Loucy (cell line): ENCODE measurements at regions not wholly inside any gene's neighbourhood (a gene's known extent, or its start where the extent isn't known, plus 50 kb on each side); places are given as distances from the start of the nearest gene placed in this dataset.

ENCODE experiments used
- H2AFZ ChIP-seq: fragments of 200-600 bp; sonication (generic); 2 replicates; pipeline ENCODE4 v1.6.0; 2016; ENCODE audit warnings: antibody characterized with exemption, mild to moderate bottlenecking, low read length, moderate library complexity
- H3F3A ChIP-seq: fragments of 200-600 bp; 2 replicates; pipeline ENCODE4 v1.6.0; 2016; ENCODE audit warnings: antibody characterized with exemption, low read depth, mild to moderate bottlenecking
- H3K27me3 ChIP-seq: fragments of 200-600 bp; sonication (generic); 2 replicates; pipeline ENCODE4 v1.6.1; 2014; ENCODE audit warnings: low read length, mild to moderate bottlenecking; ENCODE audit not compliant: insufficient read depth, poor library complexity, severe bottlenecking
- H3K36me3 ChIP-seq: fragments of 200-600 bp; sonication (generic); 2 replicates; pipeline ENCODE4 v1.6.1; 2016; ENCODE audit warnings: low read length; ENCODE audit not compliant: insufficient read depth
- H3K4me1 ChIP-seq: fragments of 200-600 bp; sonication (generic); 2 replicates; pipeline ENCODE4 v1.5.1; 2014; ENCODE audit warnings: low read length, mild to moderate bottlenecking; ENCODE audit not compliant: insufficient read depth, poor library complexity, severe bottlenecking
- H3K4me2 ChIP-seq: fragments of 200-600 bp; sonication (generic); 2 replicates; pipeline ENCODE4 v1.6.0; 2014; ENCODE audit warnings: antibody characterized with exemption, low read length, low read depth, mild to moderate bottlenecking; ENCODE audit not compliant: poor library complexity, severe bottlenecking
- H3K4me3 ChIP-seq: fragments of 200-600 bp; sonication (generic); 2 replicates; pipeline ENCODE4 v1.5.1; 2014; ENCODE audit warnings: low read length, mild to moderate bottlenecking, mixed read lengths; ENCODE audit not compliant: poor library complexity, severe bottlenecking
- H3K79me2 ChIP-seq: fragments of 200-600 bp; sonication (generic); 2 replicates; pipeline ENCODE4 v1.6.1; 2014; ENCODE audit warnings: low read length; ENCODE audit not compliant: insufficient read depth
- H3K9ac ChIP-seq: fragments of 200-600 bp; sonication (generic); 2 replicates; pipeline ENCODE4 v1.6.0; 2014; ENCODE audit warnings: mild to moderate bottlenecking, low read depth, low read length, moderate library complexity; ENCODE audit not compliant: poor library complexity, severe bottlenecking
- H3K9me2 ChIP-seq: fragments of 200-600 bp; sonication (generic); replicated peaks from 2 replicates; pipeline ENCODE4 v1.6.1; 2016; ENCODE audit warnings: low read depth, low read length, mixed read lengths
- H3K9me3 ChIP-seq: fragments of 200-600 bp; sonication (generic); 2 replicates; pipeline ENCODE4 v1.6.1; 2014; ENCODE audit warnings: mild to moderate bottlenecking, antibody characterized with exemption, low read length, low read depth; ENCODE audit not compliant: insufficient read depth
- H4K20me1 ChIP-seq: fragments of 200-600 bp; sonication (generic); 2 replicates; pipeline ENCODE4 v1.6.0; 2014; ENCODE audit warnings: antibody characterized with exemption, low read length, mild to moderate bottlenecking; ENCODE audit not compliant: insufficient read depth, poor library complexity, severe bottlenecking
- CTCF ChIP-seq: fragments of 200-600 bp; sonication (generic); conservative IDR thresholded peaks from 2 replicates; pipeline ENCODE4 v1.5.1; 2014; ENCODE audit warnings: mild to moderate bottlenecking, antibody characterized with exemption, low read length
- EZH2phosphoT487 ChIP-seq: fragments of 200-600 bp; IDR thresholded peaks from 2 replicates; pipeline ENCODE4 v1.6.1; 2018; ENCODE audit warnings: antibody characterized with exemption, mild to moderate bottlenecking, moderate library complexity, borderline replicate concordance

GRCh38 chr17:73820686-73821448 lies 176.6 kb upstream of the SDK2 start:
- Histone ChIP-seq H3K79me2 (no peaks in the 10 kb centered on the region), H3K27me3 (no peaks in the 10 kb centered on the region), H3K4me3 (no peak overlapping the region), H3K4me2 (no peak overlapping the region), H3K9ac (no peak overlapping the region), H3K9me2 (no peaks in the 10 kb centered on the region), H3F3A (no peaks in the 10 kb centered on the region), H3K36me3 (no peaks in the 10 kb centered on the region), H2AFZ (no peak overlapping the region), H4K20me1 (no peaks in the 10 kb centered on the region), H3K4me1 (no peaks in the 10 kb centered on the region), H3K9me3 (no peaks in the 10 kb centered on the region; the same call in 1 of the 2 replicates)
- no peak for TF ChIP-seq EZH2phosphoT487
- TF ChIP-seq CTCF = no peak; the same call in 1 of the 2 replicates

GRCh38 chr17:73821665-73822064 lies 177.4 kb upstream of the SDK2 start:
- no peaks in the 10 kb centered on the region; the same call in 1 of the 2 replicates for H3K9me3 ChIP-seq
- H3F3A ChIP-seq = no peaks in the 10 kb centered on the region
- H3K4me1 ChIP-seq = no peaks in the 10 kb centered on the region
- H3K79me2 ChIP-seq = no peaks in the 10 kb centered on the region
- no peak overlapping the region for H2AFZ ChIP-seq
- no peak overlapping the region for H3K4me2 ChIP-seq
- no peaks in the 10 kb centered on the region for H3K27me3 ChIP-seq
- H3K9me2 ChIP-seq = no peaks in the 10 kb centered on the region
- H4K20me1 ChIP-seq = no peaks in the 10 kb centered on the region
- no peak overlapping the region for H3K9ac ChIP-seq
- TF ChIP-seq CTCF = no peak
- no peak for TF ChIP-seq EZH2phosphoT487
- no peak overlapping the region for H3K4me3 ChIP-seq
- H3K36me3 ChIP-seq = no peaks in the 10 kb centered on the region

GRCh38 chr17:73822371-73822770 lies 178.1 kb upstream of the SDK2 start:
- no peak overlapping the region for H3K9ac ChIP-seq
- H2AFZ ChIP-seq = no peak overlapping the region
- H3K79me2 ChIP-seq = no peaks in the 10 kb centered on the region
- H3K9me2 ChIP-seq = no peaks in the 10 kb centered on the region
- H3K36me3 ChIP-seq = no peaks in the 10 kb centered on the region
- no peaks in the 10 kb centered on the region for H3K27me3 ChIP-seq
- H3K4me2 ChIP-seq = no peak overlapping the region
- H4K20me1 ChIP-seq = no peaks in the 10 kb centered on the region
- no peak overlapping the region for H3K4me3 ChIP-seq
- no peaks in the 10 kb centered on the region; the same call in 1 of the 2 replicates for H3K9me3 ChIP-seq
- H3K4me1 ChIP-seq = no peaks in the 10 kb centered on the region
- no peaks in the 10 kb centered on the region for H3F3A ChIP-seq
- no peak for TF ChIP-seq EZH2phosphoT487
- TF ChIP-seq CTCF = no peak
